ENCODE measurements at regions not wholly inside any gene's neighbourhood (a gene's known extent, or its start where the extent isn't known, plus 50 kb on each side); places are given as distances from the start of the nearest gene placed in this dataset.
"Not testable (repeated sequence)": the region's sequence is repeated elsewhere in the genome, so short reads cannot be mapped to it uniquely, and the experiment has no call there.

- H3K4me2 ChIP-seq (ENCODE audit: control insufficient read depth, insufficient read depth) = no peak overlapping the region
- H3K9ac ChIP-seq (ENCODE audit: control insufficient read depth, insufficient read depth, low read length) = no peak overlapping the region
- BruUV-seq (replicated peaks) = no TSS peak
- H3K27me3 ChIP-seq (replicated peaks in 1 of 2; ENCODE audit: control insufficient read depth in 2 of 2, insufficient read depth in 2 of 2, low read length in 1 of 2) = no peaks in the 10 kb centered on the region
- RAD21 ChIA-PET (ENCODE audit: unreplicated experiment) = no interaction called here
- H3K36me3 ChIP-seq (ENCODE audit: control insufficient read depth in 2 of 2, insufficient read depth in 2 of 2, low read length in 1 of 2) = no peaks in the 10 kb centered on the region
- SMC1A ChIA-PET (ENCODE audit: uncharacterized antibody, unreplicated experiment) = no interaction called here
- in situ Hi-C loops (cut with MboI) = no loop called here
- H3K27ac ChIP-seq (ENCODE audit: control insufficient read depth, insufficient read depth) = no peak overlapping the region
- H3K9me3 ChIP-seq (replicated peaks; ENCODE audit: control insufficient read depth, insufficient read depth, low read length) = no peaks in the 10 kb centered on the region
- POLR2A ChIA-PET = no interaction called here
- no peak for ATAC-seq
- H2AFZ ChIP-seq (ENCODE audit: control insufficient read depth, low read depth, low read length) = no peak overlapping the region
- WGBS (ENCODE audit: insufficient coverage, insufficient replicate concordance, low lambda C conversion rate, missing lambda C conversion rate) = 36% methylated on average over 3 of the region's 3 CpGs
- H3K4me3 ChIP-seq = no peak overlapping the region
- CTCF ChIA-PET = no interaction called here
- peaks cover 4% of the 10 kb centered on the region for H3K4me1 ChIP-seq (ENCODE audit: control insufficient read depth, insufficient read depth, low read length)
- DNase-seq (ENCODE audit: low read depth, low spot score) = no peak
- no peaks in the 10 kb centered on the region for H4K20me1 ChIP-seq (ENCODE audit: control insufficient read depth, insufficient read depth)
- TF ChIP-seq TAF1 (IDR thresholded peaks at IDR 0.05; ENCODE audit: borderline replicate concordance, low read depth, low read length) (no peak), ZBTB40 (IDR thresholded peaks at IDR 0.05; ENCODE audit: borderline replicate concordance) (no peak), LARP7 (IDR thresholded peaks at IDR 0.05) (no peak), CREM (IDR thresholded peaks at IDR 0.05; ENCODE audit: low read depth) (no peak), ZBTB33 (IDR thresholded peaks at IDR 0.05) (no peak)
- intact Hi-C loops (cut with micrococcal nuclease; ENCODE audit: unreplicated experiment) = no loop called here
- no peaks in the 10 kb centered on the region for H3K79me2 ChIP-seq (ENCODE audit: control insufficient read depth, insufficient read depth, low read length)
- no peak for FAIRE-seq
Measured at GRCh38 chr4:18109676-18110075, 88.1 kb upstream of the LCORL start.

- RAD21 ChIA-PET (ENCODE audit: unreplicated experiment) = interaction anchor here (0.7 kb wide), 1 partner anchor 48 kb away, joined by 3 read pairs; no protein-coding TSS in a partner anchor
- H3K4me1 ChIP-seq (ENCODE audit: control insufficient read depth, insufficient read depth, low read length); FAIRE-seq; DNase-seq (ENCODE audit: low read depth, low spot score); H3K4me3 ChIP-seq; H2AFZ ChIP-seq (ENCODE audit: control insufficient read depth, low read depth, low read length); in situ Hi-C loops (cut with MboI); CTCF ChIA-PET; H3K27me3 ChIP-seq (replicated peaks in 1 of 2; ENCODE audit: control insufficient read depth in 2 of 2, insufficient read depth in 2 of 2, low read length in 1 of 2); H3K4me2 ChIP-seq (ENCODE audit: control insufficient read depth, insufficient read depth); H3K27ac ChIP-seq (ENCODE audit: control insufficient read depth, insufficient read depth); BruUV-seq (replicated peaks); H3K36me3 ChIP-seq (ENCODE audit: control insufficient read depth in 2 of 2, insufficient read depth in 2 of 2, low read length in 1 of 2); POLR2A ChIA-PET; intact Hi-C loops (cut with micrococcal nuclease; ENCODE audit: unreplicated experiment); H3K79me2 ChIP-seq (ENCODE audit: control insufficient read depth, insufficient read depth, low read length); H4K20me1 ChIP-seq (ENCODE audit: control insufficient read depth, insufficient read depth); H3K9me3 ChIP-seq (replicated peaks; ENCODE audit: control insufficient read depth, insufficient read depth, low read length); H3K9ac ChIP-seq (ENCODE audit: control insufficient read depth, insufficient read depth, low read length); ATAC-seq: not testable (repeated sequence)
- WGBS (ENCODE audit: insufficient coverage, insufficient replicate concordance, low lambda C conversion rate, missing lambda C conversion rate) = 42% methylated on average over 4 of the region's 4 CpGs
- SMC1A ChIA-PET (ENCODE audit: uncharacterized antibody, unreplicated experiment) = interaction anchor here (1.5 kb wide), 1 partner anchor 26 kb away, joined by 3 read pairs; no protein-coding TSS in a partner anchor
Measured at GRCh38 chr4:18107848-18108528, 86.4 kb upstream of the LCORL start.

All from GM12878 (cell line).